Astrocyte of the cerebellum (primary cell): ENCODE measurements at regions not wholly inside any gene's neighbourhood (a gene's known extent, or its start where the extent isn't known, plus 50 kb on each side); places are given as distances from the start of the nearest gene placed in this dataset.
A peak's percentile ranks its signal among the peaks of the same experiment; 100 is the strongest.

Experiments
- DNase-seq: peaks from one replicate; pipeline ENCODE4 v3.0.0-alpha.2; 2011; ENCODE audit warnings: low read depth
- H3K4me3 ChIP-seq: 2 replicates; pipeline ENCODE4 v1.5.1; 2011; ENCODE audit warnings: mild to moderate bottlenecking, low read depth, low read length, moderate library complexity
- CTCF ChIP-seq: IDR thresholded peaks from 2 replicates; pipeline ENCODE4 v1.5.1; 2012; ENCODE audit warnings: low read length, low read depth, moderate library complexity, mild to moderate bottlenecking; ENCODE audit errors: missing control alignments
- in situ Hi-C: cut with HindIII; loops from 2 replicates; pipeline ENCODE4 v1.10.0; 2017; ENCODE audit warnings: low sequenced_read_pairs

GRCh38 chr2:215808194-215808593 lies 205.2 kb downstream of the MREG start:
- in situ Hi-C loops = no loop called here
- no peak for TF ChIP-seq CTCF
- H3K4me3 ChIP-seq = no peak overlapping the region
- DNase-seq = no peak

GRCh38 chr2:215805493-215805892 lies 207.9 kb downstream of the MREG start:
- in situ Hi-C loops = no loop called here
- no peak for DNase-seq
- no peak for TF ChIP-seq CTCF
- H3K4me3 ChIP-seq = no peak overlapping the region

- H3K4me3 ChIP-seq = no peak overlapping the region
- in situ Hi-C loops = no loop called here
- DNase-seq = no peak
- TF ChIP-seq CTCF = no peak
These were observed 210.2 kb downstream of the MREG start for GRCh38 chr2:215803150-215803549.

- DNase-seq = no peak
- TF ChIP-seq CTCF = no peak
- H3K4me3 ChIP-seq = no peak overlapping the region
- in situ Hi-C loops = no loop called here
These were observed 214.2 kb downstream of the MREG start for GRCh38 chr2:215799194-215799593.

GRCh38 chr2:215797676-215798075 lies 215.7 kb downstream of the MREG start:
- in situ Hi-C loops = no loop called here
- peak; percentile 93 for DNase-seq

GRCh38 chr2:215796140-215796855 lies 217.1 kb downstream of the MREG start:
- no peak overlapping the region for H3K4me3 ChIP-seq
- peak; percentile 96 for DNase-seq
- peak; percentile 23 for TF ChIP-seq CTCF
- in situ Hi-C loops = no loop called here

More at GRCh38 chr2:215797676-215798075, 215.7 kb downstream of the MREG start:
- TF ChIP-seq CTCF = no peak
- H3K4me3 ChIP-seq = no peak overlapping the region
